Endothelial cell of umbilical vein (primary cell): ENCODE measurements at regions not wholly inside any gene's neighbourhood (a gene's known extent, or its start where the extent isn't known, plus 50 kb on each side); places are given as distances from the start of the nearest gene placed in this dataset.

Source experiments
- BruUV-seq: library from RNA; stranded (reverse); fragments of 400-500 nt; replicated peaks from 2 replicates; lab custom pipeline; 2021; lab: Mats Ljungman, UMichigan
- CTCF ChIA-PET: fragments of 300-600, 350-600 bp; sonication (Branson Sonifier 250); formaldehyde crosslinking; loops from one replicate; lab custom pipeline; 2021; ENCODE audit warnings: antibody characterized with exemption, inconsistent platforms; lab: Charles Lee
- POLR2A ChIA-PET: fragments of 300-600, 350-600 bp; sonication (Branson Sonifier 250); formaldehyde crosslinking; loops from one replicate; lab custom pipeline; 2021; ENCODE audit warnings: antibody characterized with exemption, inconsistent platforms; lab: Charles Lee
- DNase-seq: peaks from one replicate; pipeline ENCODE4 v3.0.0-alpha.2; 2011; ENCODE audit warnings: low read depth, low spot score
- FAIRE-seq: peaks from 2 replicates; lab custom pipeline; 2011; peaks lifted over from hg19 to GRCh38; lab: Jason Lieb, UNC
- H2AFZ ChIP-seq: 2 replicates; pipeline ENCODE4 v1.6.0; 2012; ENCODE audit warnings: low read depth, low read length, control low read depth, inconsistent platforms
- H3K27ac ChIP-seq: 2 replicates; pipeline ENCODE4 v1.5.1; 2011; ENCODE audit warnings: low read depth, mild to moderate bottlenecking, control low read depth, low read length, moderate library complexity; ENCODE audit not compliant: insufficient read depth
- H3K27me3 ChIP-seq, 2 experiments: 2 replicates each; pipeline versions ENCODE4 v1.6.0 to v1.6.1; 2011; ENCODE audit warnings: low read length in 2 of 2, mixed read lengths in 1 of 2; ENCODE audit not compliant: control insufficient read depth in 2 of 2, insufficient read depth in 2 of 2
- H3K36me3 ChIP-seq, 2 experiments: 2 replicates in 1 of 2; 3 replicates in 1 of 2; pipeline ENCODE4 v1.5.1; 2011; ENCODE audit warnings: low read length in 2 of 2, mild to moderate bottlenecking in 1 of 2, moderate library complexity in 1 of 2; ENCODE audit not compliant: control insufficient read depth in 2 of 2, insufficient read depth in 2 of 2; ENCODE audit errors: extremely low read depth in 1 of 2
- H3K4me1 ChIP-seq: 3 replicates; pipeline ENCODE4 v1.5.1; 2011; ENCODE audit warnings: mild to moderate bottlenecking, low read length; ENCODE audit not compliant: control insufficient read depth, insufficient read depth; ENCODE audit errors: extremely low read depth
- H3K4me2 ChIP-seq: 2 replicates; pipeline ENCODE4 v1.6.1; 2011; ENCODE audit warnings: low read length, control low read depth, mixed read lengths; ENCODE audit not compliant: insufficient read depth
- H3K4me3 ChIP-seq, 3 experiments: fragments of 200-600 bp in 1 of 3; sonication (generic), shearing (Covaris generic) in 1 of 3; replicated peaks in 1 of 3; 2 replicates each; pipeline ENCODE4 v1.5.1; 2011 to 2016; ENCODE audit warnings: control low read depth in 3 of 3, low read length in 3 of 3, mild to moderate bottlenecking in 2 of 3, inconsistent platforms in 1 of 3, low read depth in 1 of 3, moderate library complexity in 1 of 3; ENCODE audit not compliant: insufficient read depth in 1 of 3
- H3K79me2 ChIP-seq: 2 replicates; pipeline ENCODE4 v1.6.0; 2012; ENCODE audit warnings: low read length, inconsistent platforms; ENCODE audit not compliant: control insufficient read depth, insufficient read depth
- H3K9ac ChIP-seq: replicated peaks from 2 replicates; pipeline ENCODE3; 2011; ENCODE audit warnings: low read length, control low read depth; ENCODE audit not compliant: insufficient read depth; ENCODE audit errors: extremely low read depth
- H3K9me1 ChIP-seq: replicated peaks from 3 replicates; pipeline ENCODE4 v1.6.0; 2011; ENCODE audit warnings: mild to moderate bottlenecking, low read length; ENCODE audit not compliant: control insufficient read depth, insufficient read depth; ENCODE audit errors: extremely low read depth
- H3K9me3 ChIP-seq: replicated peaks from 2 replicates; pipeline ENCODE4 v1.5.1; 2012; ENCODE audit warnings: low read length, inconsistent platforms; ENCODE audit not compliant: control insufficient read depth, insufficient read depth
- H4K20me1 ChIP-seq: replicated peaks from 2 replicates; pipeline ENCODE3; 2011; ENCODE audit warnings: mild to moderate bottlenecking, low read length; ENCODE audit not compliant: control insufficient read depth, insufficient read depth; ENCODE audit errors: extremely low read depth
- FOS ChIP-seq: IDR thresholded peaks from 2 replicates; pipeline ENCODE4 v1.6.1; 2011; ENCODE audit warnings: mild to moderate bottlenecking, low read length, moderate library complexity, borderline replicate concordance; ENCODE audit not compliant: insufficient read depth
- GATA2 ChIP-seq: IDR thresholded peaks from 2 replicates; pipeline ENCODE4 v1.7.0; 2011; ENCODE audit warnings: low read depth, mild to moderate bottlenecking, moderate library complexity, mixed read lengths, low read length; ENCODE audit not compliant: insufficient read length, insufficient read depth
- JUN ChIP-seq: IDR thresholded peaks from 2 replicates; pipeline ENCODE4 v1.6.1; 2011; ENCODE audit warnings: borderline replicate concordance, low read depth; ENCODE audit not compliant: insufficient read length, insufficient read depth
- MYC ChIP-seq: IDR thresholded peaks from one replicate; pipeline ENCODE4 v1.6.1; 2011; ENCODE audit warnings: mild to moderate bottlenecking, low read depth, low read length
- POLR2A ChIP-seq: IDR thresholded peaks from 2 replicates; pipeline ENCODE4 v1.6.1; 2012; ENCODE audit warnings: low read depth, mild to moderate bottlenecking, control low read depth, low read length
- POLR2AphosphoS5 ChIP-seq: IDR thresholded peaks from 2 replicates; pipeline ENCODE4 v1.6.1; 2012; ENCODE audit warnings: low read depth, mild to moderate bottlenecking, control low read depth, low read length, moderate library complexity; ENCODE audit not compliant: insufficient read depth
- dilution Hi-C: fragments of 300-500 bp; cut with MboI; formaldehyde crosslinking; loops from one replicate; pipeline ENCODE4 v1.15.0; 2019; ENCODE audit warnings: low sequenced_read_pairs; ENCODE audit not compliant: extremely low pct_ligation_motif_present
- intact Hi-C: fragments of 100-400 bp; cut with micrococcal nuclease; formaldehyde crosslinking; loops from one replicate; pipeline ENCODE4 v1.10.0; 2022
- TF ChIP-seq, protein P1 (sequence below), 2 donors: IDR thresholded peaks; 1 replicate in 1 of 2; 2 replicates in 1 of 2; pipeline ENCODE4 v1.5.1; 2011; ENCODE audit warnings: low read length in 2 of 2, mild to moderate bottlenecking in 2 of 2, moderate library complexity in 2 of 2, control low read depth in 1 of 2, inconsistent platforms in 1 of 2, low read depth in 1 of 2; ENCODE audit not compliant: insufficient read depth in 1 of 2; ENCODE audit errors: extremely low read depth in 1 of 2

GRCh38 chr11:31969359-31969702 lies 121.5 kb upstream of the RCN1 start:
- BruUV-seq, result no TSS peak
- ChIA-PET POLR2A (no interaction called here), CTCF (interaction anchor here (1.2 to 3.0 kb wide), 3 partner anchors 11 to 83 kb away, joined by 3 to 23 read pairs (median 5); no protein-coding TSS in a partner anchor)
- no peak overlapping the region for H2AFZ ChIP-seq
- no peak for DNase-seq
- H3K9me1 ChIP-seq, result no peaks in the 10 kb centered on the region
- no peak for FAIRE-seq
- dilution Hi-C loops, result no loop called here
- H3K27ac ChIP-seq, result no peak overlapping the region
- no peaks in the 10 kb centered on the region for H3K36me3 ChIP-seq
- no peaks in the 10 kb centered on the region for H3K4me1 ChIP-seq
- H3K9ac ChIP-seq, result no peak overlapping the region
- intact Hi-C loops, result no loop called here
- no peak overlapping the region for H3K4me2 ChIP-seq
- H3K4me3 ChIP-seq, result no peak overlapping the region
- H3K9me3 ChIP-seq, result no peaks in the 10 kb centered on the region
- TF ChIP-seq JUN (no peak), FOS (no peak), GATA2 (no peak), POLR2A (no peak), MYC (no peak), POLR2AphosphoS5 (no peak)
- TF ChIP-seq, protein P1, sequence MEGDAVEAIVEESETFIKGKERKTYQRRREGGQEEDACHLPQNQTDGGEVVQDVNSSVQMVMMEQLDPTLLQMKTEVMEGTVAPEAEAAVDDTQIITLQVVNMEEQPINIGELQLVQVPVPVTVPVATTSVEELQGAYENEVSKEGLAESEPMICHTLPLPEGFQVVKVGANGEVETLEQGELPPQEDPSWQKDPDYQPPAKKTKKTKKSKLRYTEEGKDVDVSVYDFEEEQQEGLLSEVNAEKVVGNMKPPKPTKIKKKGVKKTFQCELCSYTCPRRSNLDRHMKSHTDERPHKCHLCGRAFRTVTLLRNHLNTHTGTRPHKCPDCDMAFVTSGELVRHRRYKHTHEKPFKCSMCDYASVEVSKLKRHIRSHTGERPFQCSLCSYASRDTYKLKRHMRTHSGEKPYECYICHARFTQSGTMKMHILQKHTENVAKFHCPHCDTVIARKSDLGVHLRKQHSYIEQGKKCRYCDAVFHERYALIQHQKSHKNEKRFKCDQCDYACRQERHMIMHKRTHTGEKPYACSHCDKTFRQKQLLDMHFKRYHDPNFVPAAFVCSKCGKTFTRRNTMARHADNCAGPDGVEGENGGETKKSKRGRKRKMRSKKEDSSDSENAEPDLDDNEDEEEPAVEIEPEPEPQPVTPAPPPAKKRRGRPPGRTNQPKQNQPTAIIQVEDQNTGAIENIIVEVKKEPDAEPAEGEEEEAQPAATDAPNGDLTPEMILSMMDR (IDR thresholded peaks at IDR 0.05; ENCODE audit: extremely low read depth in 1 of 2, insufficient read depth in 1 of 2, low read depth in 1 of 2, low read length in 2 of 2), result no peak
- H3K27me3 ChIP-seq, result no peaks in the 10 kb centered on the region
- H4K20me1 ChIP-seq, result no peaks in the 10 kb centered on the region
- H3K79me2 ChIP-seq, result no peaks in the 10 kb centered on the region
